ENCODE measurements at regions not wholly inside any gene's neighbourhood (a gene's known extent, or its start where the extent isn't known, plus 50 kb on each side); places are given as distances from the start of the nearest gene placed in this dataset.
"Not testable (repeated sequence)": the region's sequence is repeated elsewhere in the genome, so short reads cannot be mapped to it uniquely, and the experiment has no call there.

DNA sequence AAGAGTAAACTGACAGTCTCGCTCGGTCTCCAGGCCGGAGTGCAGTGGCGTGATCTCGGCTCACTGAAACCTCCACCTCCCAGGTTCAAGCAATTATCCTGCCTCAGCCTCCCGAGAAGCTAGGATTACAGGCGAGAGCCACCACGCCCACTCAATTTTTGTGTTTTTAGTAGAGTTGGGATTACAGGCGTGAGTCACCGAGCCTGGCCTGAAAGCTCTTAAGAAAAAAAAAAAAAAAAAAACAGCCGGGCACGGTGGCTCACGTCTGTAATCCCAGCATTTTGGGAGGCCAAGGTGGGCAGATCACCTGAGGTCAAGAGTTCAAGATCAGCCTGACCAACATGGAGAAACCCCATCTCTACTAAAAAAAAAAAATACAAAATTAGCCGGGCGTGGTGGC, 55.3 kb upstream of the THOC2 start:
- 0 out of 2 replicates have a peak overlapping the region, but pooled peaks have one; percentile 14 for H3K27ac ChIP-seq (ENCODE audit: low read depth, low read length)
- H3K9me2 ChIP-seq (ENCODE audit: insufficient read depth); H3K4me1 ChIP-seq (ENCODE audit: control insufficient read depth in 1 of 2, insufficient read depth in 2 of 2, low read length in 2 of 2); H3K79me2 ChIP-seq (ENCODE audit: insufficient read depth, low read length); H3K9ac ChIP-seq (ENCODE audit: low read length); H3K9me3 ChIP-seq (ENCODE audit: control insufficient read depth in 1 of 2, insufficient read depth in 1 of 2, low read depth in 1 of 2, low read length in 2 of 2); RAD21 ChIA-PET (ENCODE audit: low non-redundant PET in 1 of 2, low total read pairs in 2 of 2, uncharacterized antibody in 2 of 2, unreplicated experiment in 2 of 2); intact Hi-C loops (cut with micrococcal nuclease); H3K27me3 ChIP-seq (ENCODE audit: insufficient read depth, low read length); DNase-seq (ENCODE audit: low read depth, low spot score); H4K20me1 ChIP-seq (ENCODE audit: insufficient read depth); BruUV-seq (replicated peaks); H3K36me3 ChIP-seq (ENCODE audit: control insufficient read depth in 1 of 2, insufficient read depth in 2 of 2, low read length in 2 of 2): not testable (repeated sequence)
- peak overlapping the region; percentile 45 for H2AFZ ChIP-seq (ENCODE audit: low read depth, low read length, poor library complexity, severe bottlenecking)
- ATAC-seq: peak; percentile 71
- ChIA-PET CTCF (interaction anchor here (0.6 to 2.7 kb wide), 2 partner anchors 10 to 42 kb away, joined by 3 to 11 read pairs; no protein-coding TSS in a partner anchor), POLR2A (interaction anchor here (0.6 kb wide), 2 partner anchors 10 to 24 kb away, joined by 3 to 4 read pairs; no protein-coding TSS in a partner anchor)
- peak overlapping the region; percentile 13 to 15; a peak in 1 of 4 replicates for H3K4me3 ChIP-seq (replicated peaks in 1 of 2; ENCODE audit: low read depth in 1 of 2, low read length in 2 of 2)
- TF ChIP-seq SP1 (IDR thresholded peaks at IDR 0.05; ENCODE audit: low read depth) (peak; percentile 23; the same call in 1 of the 2 replicates), FOSL1 (IDR thresholded peaks at IDR 0.05; ENCODE audit: low read depth) (peak; percentile 37; the same call in 1 of the 2 replicates), CBX3 (IDR thresholded peaks at IDR 0.05; ENCODE audit: low read depth) (peak; percentile 16; the same call in 1 of the 2 replicates), EGR1 (IDR thresholded peaks at IDR 0.05; ENCODE audit: low read depth) (peak; percentile 74), JUND (IDR thresholded peaks at IDR 0.05) (peak; percentile 29; the same call in 1 of the 2 replicates)
- peak overlapping the region; percentile 62 for H3K4me2 ChIP-seq (ENCODE audit: low read length)

DNA sequence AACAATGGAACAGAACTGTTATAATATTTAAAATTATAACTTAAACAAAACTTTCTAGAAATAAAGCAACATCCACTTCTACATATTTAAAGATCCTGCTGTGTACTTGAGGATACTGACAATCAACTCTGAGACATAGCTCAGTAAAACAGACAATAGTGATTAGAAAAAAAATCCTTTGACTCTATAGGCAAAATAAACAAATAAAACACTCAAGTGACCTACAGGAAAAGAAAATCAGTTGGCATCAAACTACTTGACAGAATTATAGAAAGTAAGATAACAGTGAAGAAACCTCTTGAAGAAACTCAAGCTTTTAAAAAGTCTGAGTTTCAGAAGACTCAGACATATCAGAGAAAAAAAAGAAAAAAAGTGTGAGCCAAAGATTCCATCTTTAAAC, 55.9 kb upstream of the THOC2 start:
- TF ChIP-seq SRF (IDR thresholded peaks at IDR 0.05; ENCODE audit: low read depth) (no peak), EZH2phosphoT487 (IDR thresholded peaks at IDR 0.05; ENCODE audit: borderline replicate concordance) (no peak), EGR1 (IDR thresholded peaks at IDR 0.05; ENCODE audit: low read depth) (no peak), FOSL1 (IDR thresholded peaks at IDR 0.05; ENCODE audit: low read depth) (no peak), ELF1 (IDR thresholded peaks at IDR 0.05; ENCODE audit: borderline replicate concordance, low read depth) (no peak), RAD21 (IDR thresholded peaks at IDR 0.05; ENCODE audit: low read depth) (no peak), EZH2 (IDR thresholded peaks at IDR 0.05) (no peak), ZFX (IDR thresholded peaks at IDR 0.05) (no peak), POLR2A (IDR thresholded peaks at IDR 0.05; ENCODE audit: borderline replicate concordance, extremely low read depth, insufficient read depth, insufficient read length) (no peak), YY1 (IDR thresholded peaks at IDR 0.05; ENCODE audit: extremely low read depth, insufficient replicate concordance, low read depth, low read length) (no peak), TCF7L2 (IDR thresholded peaks at IDR 0.05; ENCODE audit: borderline replicate concordance, extremely low read depth, insufficient read depth, insufficient read length) (no peak), CEBPB (IDR thresholded peaks at IDR 0.05; ENCODE audit: low read depth) (no peak), SIN3A (IDR thresholded peaks at IDR 0.05; ENCODE audit: low read depth) (no peak)
- TF ChIP-seq, protein P1, sequence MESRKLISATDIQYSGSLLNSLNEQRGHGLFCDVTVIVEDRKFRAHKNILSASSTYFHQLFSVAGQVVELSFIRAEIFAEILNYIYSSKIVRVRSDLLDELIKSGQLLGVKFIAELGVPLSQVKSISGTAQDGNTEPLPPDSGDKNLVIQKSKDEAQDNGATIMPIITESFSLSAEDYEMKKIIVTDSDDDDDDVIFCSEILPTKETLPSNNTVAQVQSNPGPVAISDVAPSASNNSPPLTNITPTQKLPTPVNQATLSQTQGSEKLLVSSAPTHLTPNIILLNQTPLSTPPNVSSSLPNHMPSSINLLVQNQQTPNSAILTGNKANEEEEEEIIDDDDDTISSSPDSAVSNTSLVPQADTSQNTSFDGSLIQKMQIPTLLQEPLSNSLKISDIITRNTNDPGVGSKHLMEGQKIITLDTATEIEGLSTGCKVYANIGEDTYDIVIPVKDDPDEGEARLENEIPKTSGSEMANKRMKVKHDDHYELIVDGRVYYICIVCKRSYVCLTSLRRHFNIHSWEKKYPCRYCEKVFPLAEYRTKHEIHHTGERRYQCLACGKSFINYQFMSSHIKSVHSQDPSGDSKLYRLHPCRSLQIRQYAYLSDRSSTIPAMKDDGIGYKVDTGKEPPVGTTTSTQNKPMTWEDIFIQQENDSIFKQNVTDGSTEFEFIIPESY (IDR thresholded peaks at IDR 0.05; ENCODE audit: extremely low read depth, insufficient replicate concordance, low read length): no peak
- TF ChIP-seq, protein P2, sequence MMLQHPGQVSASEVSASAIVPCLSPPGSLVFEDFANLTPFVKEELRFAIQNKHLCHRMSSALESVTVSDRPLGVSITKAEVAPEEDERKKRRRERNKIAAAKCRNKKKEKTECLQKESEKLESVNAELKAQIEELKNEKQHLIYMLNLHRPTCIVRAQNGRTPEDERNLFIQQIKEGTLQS (IDR thresholded peaks at IDR 0.05): no peak
- Histone ChIP-seq H3K36me3 (ENCODE audit: control insufficient read depth in 1 of 2, insufficient read depth in 2 of 2, low read length in 2 of 2) (no peaks in the 10 kb centered on the region), H3K4me3 (replicated peaks in 1 of 2; ENCODE audit: low read depth in 1 of 2, low read length in 2 of 2) (no peak overlapping the region), H3K4me1 (ENCODE audit: control insufficient read depth in 1 of 2, insufficient read depth in 2 of 2, low read length in 2 of 2) (peaks cover 2 to 7% of the 10 kb centered on the region in 2 experiments; a peak in 2 of 4 replicates), H3K9me3 (ENCODE audit: control insufficient read depth in 1 of 2, insufficient read depth in 1 of 2, low read depth in 1 of 2, low read length in 2 of 2) (no peaks in the 10 kb centered on the region), H2AFZ (ENCODE audit: low read depth, low read length, poor library complexity, severe bottlenecking) (peak overlapping the region; percentile 61), H3K9me2 (ENCODE audit: insufficient read depth) (no peaks in the 10 kb centered on the region), H4K20me1 (ENCODE audit: insufficient read depth) (no peaks in the 10 kb centered on the region), H3K27me3 (ENCODE audit: insufficient read depth, low read length) (no peaks in the 10 kb centered on the region), H3K27ac (ENCODE audit: low read depth, low read length) (no peak overlapping the region), H3K9ac (ENCODE audit: low read length) (no peak overlapping the region), H3K4me2 (ENCODE audit: low read length) (no peak overlapping the region), H3K79me2 (ENCODE audit: insufficient read depth, low read length) (no peaks in the 10 kb centered on the region)
- intact Hi-C loops (cut with micrococcal nuclease): no loop called here
- ATAC-seq: no peak
- ChIA-PET CTCF (interaction anchor here (2.7 kb wide), 1 partner anchor 11 kb away, joined by 11 read pairs; no protein-coding TSS in a partner anchor), RAD21 (ENCODE audit: low non-redundant PET in 1 of 2, low total read pairs in 2 of 2, uncharacterized antibody in 2 of 2, unreplicated experiment in 2 of 2) (no interaction called here), POLR2A (no interaction called here)
- no peak for DNase-seq (ENCODE audit: low read depth, low spot score)
- BruUV-seq (replicated peaks): no TSS peak
